GM03348 (cell line): ENCODE measurements at regions not wholly inside any gene's neighbourhood (a gene's known extent, or its start where the extent isn't known, plus 50 kb on each side); places are given as distances from the start of the nearest gene placed in this dataset.
"Not testable (repeated sequence)": the region's sequence is repeated elsewhere in the genome, so short reads cannot be mapped to it uniquely, and the experiment has no call there.

Experiments used
- DNase-seq: peaks from one replicate; pipeline ENCODE4 v3.0.0; 2012; ENCODE audit warnings: low spot score

DNA sequence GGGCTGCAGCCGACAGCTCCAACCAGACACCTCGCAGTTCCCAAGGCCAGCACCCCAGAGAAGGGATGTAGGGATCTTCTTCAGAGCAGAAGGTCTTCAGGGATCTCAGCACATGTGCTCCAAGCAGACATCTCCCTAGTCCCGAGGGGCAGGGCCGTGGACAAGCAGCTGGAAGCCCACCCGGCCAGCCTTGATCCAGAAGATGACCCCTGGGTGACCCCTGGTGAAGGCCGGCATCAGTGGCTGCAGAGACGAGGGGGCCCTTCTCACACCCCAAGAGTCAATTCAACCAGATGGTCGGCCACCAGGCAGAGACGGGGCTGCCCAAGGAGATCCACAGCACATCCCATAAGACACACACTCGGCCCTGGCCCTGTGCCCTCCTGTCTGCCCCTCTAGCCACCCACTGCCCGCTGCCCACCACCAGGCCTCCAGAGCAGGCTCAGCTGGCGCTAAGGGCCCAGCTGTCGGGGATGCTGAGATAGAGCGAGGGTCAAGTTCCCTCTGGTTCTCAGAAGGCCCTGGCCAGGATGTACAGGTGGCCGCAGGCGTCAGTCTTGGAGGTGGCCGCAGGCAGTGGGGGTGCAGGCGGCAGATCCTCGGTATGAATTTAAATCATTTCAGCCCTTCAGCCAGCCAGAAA is 168.3 kb downstream of the BRD1 start:
- DNase-seq: no peak

DNA sequence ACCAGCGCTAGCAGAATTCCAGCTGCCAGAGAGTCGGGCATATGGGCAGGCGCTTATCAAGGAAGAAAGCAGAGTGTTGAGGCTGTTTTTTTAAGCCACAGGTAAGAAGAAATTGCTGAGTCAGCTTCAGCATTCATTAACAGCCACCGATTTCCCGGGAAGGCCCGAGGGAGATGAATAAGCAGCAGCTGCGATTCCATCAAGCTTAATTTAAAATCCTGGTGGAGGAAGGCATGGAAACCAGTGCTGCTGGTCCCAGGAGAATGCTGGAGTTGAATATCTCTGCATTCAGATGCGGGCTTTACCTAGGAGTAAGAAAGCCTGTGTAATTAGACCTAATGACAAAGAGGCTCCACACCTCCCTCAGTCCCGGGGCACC is 168.8 kb downstream of the BRD1 start:
- DNase-seq: no peak

DNA sequence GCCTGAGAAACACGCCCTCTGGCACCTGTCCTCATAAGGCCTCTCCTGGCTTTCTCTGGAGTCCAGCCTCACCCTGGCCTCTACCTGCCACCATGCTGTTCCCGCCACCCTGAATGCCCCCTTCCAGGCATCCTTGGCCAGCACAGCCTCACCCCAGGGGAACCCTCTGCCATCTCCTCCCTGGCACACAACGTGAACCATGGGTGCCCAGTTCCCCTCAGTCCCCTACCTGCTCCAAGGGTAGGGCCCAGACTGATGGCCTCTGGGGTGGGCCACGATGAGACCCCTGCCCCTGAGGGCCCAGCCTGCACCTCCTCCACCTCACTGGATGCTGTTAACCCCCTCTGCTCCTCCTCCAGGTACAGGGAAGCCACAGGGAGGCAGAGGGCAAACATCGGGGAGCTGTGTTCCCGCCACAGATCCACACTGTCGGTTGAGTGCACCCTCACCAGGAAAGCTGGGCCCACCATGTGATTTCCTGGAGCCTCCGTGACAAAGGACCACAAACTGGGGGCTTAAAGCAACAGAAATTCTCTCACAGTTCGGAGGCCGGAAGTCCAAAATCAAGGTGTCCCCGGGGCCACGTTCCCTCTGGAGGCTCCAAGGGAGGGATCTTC is 169.6 kb downstream of the BRD1 start:
- DNase-seq: no peak

DNA sequence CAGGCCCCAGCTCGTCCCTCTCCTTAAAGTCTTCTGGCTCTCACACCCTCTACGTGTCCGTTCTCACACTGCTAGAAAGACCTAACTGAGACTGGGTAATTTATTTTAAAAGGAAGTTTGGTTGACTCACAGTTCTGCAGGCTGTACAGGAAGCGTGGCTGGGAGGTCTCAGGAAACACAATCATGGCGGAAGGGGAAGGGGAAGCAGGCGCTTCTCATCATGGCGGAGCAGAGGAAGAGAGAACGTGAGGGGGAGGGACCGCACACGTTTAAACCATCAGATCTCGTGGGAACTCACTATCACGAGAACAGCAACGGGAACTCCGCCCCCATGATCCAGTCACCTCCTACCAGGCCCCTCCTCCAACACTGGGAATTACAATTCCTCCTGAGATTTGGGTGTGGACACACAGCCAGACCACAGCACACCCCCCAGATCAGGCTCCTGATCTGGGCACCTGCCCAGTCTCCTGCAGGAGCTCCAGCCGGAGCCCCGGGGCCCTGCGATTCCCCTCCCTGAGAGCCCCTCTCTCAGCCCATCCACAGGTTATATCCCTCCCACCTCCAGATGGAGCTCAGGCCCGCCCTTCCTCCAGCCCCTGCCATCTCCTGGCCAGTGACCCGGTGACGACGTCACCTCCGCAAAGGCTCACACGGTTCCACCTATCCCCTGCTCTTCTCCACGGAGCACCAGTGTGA is 170.2 kb downstream of the BRD1 start:
- no peak for DNase-seq

DNA sequence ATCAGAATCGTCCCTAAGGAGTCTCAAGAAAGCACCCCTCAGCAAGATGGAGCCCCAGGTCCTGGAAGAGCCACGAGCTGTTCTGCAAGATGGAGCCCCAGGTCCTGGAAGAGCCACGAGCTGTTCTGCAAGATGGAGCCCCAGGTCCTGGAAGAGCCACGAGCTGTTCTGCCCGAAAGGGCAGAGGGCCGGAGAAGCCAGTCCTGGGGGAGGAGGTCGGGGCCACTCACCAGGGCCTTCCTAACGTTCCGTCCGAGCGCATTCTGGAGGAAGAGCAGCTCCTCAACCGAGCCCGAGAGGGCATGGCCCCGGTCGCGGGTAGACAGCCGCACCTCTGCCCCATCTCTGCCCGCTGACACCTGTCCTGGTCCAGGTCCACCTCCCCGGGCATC is 170.8 kb downstream of the BRD1 start:
- DNase-seq: not testable (repeated sequence)

DNA sequence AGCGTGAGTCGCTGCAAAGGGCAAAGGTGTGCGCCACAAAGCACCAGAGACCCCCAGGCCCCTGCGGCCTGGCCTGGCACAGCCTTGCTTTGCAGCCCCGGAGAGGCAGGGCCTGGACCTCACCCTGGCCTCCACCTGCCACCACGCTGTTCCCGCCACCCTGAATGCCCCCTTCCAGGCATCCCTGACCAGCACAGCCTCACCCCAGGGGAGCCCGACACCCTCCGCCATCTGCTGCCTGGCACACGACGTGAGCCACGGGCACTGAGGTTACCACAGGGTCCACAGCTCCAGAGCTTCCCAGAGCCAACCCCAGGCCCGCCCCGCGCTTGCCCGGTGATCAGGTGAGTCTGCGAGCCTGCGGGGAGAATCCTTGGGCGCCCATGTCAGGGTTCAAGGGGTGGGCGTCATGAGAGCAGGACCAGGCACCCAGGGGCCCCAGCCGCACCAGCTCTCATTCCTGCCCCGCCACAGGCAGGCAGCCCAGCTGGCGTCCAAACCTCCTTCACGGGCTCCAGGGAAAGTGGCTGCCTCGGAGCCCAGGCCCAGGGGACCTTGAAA is 171.3 kb downstream of the BRD1 start:
- DNase-seq: no peak

DNA sequence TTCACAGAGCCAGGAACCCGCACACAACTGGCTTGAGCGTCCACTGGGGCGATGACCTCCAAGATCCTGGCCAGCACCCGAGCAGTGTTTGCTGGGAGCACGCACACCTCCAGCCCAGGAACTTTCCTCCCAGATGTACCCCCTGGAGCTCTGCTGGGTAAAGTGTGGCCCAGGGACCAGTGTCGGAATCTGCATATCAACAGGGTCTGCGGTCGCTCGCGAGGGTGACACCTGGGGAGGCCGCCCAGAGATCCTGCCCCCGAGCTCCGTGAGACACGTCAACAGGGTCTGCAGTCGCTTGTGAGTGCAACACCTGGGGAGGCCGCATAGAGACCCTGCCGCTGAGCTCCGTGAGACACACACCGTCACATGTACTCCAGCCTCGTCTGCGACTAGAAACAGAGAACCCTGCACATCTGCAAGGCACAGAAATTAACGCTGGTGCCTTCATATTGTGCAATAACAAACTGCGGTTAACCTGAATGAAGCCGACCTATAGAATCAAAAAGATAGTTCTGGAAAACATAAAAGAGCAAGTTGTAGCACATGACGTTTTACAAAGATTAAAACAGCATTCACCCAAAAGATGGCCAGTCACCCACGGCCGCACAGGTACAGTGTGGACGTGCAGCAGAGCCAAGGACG is 172.4 kb downstream of the BRD1 start:
- DNase-seq: no peak

DNA sequence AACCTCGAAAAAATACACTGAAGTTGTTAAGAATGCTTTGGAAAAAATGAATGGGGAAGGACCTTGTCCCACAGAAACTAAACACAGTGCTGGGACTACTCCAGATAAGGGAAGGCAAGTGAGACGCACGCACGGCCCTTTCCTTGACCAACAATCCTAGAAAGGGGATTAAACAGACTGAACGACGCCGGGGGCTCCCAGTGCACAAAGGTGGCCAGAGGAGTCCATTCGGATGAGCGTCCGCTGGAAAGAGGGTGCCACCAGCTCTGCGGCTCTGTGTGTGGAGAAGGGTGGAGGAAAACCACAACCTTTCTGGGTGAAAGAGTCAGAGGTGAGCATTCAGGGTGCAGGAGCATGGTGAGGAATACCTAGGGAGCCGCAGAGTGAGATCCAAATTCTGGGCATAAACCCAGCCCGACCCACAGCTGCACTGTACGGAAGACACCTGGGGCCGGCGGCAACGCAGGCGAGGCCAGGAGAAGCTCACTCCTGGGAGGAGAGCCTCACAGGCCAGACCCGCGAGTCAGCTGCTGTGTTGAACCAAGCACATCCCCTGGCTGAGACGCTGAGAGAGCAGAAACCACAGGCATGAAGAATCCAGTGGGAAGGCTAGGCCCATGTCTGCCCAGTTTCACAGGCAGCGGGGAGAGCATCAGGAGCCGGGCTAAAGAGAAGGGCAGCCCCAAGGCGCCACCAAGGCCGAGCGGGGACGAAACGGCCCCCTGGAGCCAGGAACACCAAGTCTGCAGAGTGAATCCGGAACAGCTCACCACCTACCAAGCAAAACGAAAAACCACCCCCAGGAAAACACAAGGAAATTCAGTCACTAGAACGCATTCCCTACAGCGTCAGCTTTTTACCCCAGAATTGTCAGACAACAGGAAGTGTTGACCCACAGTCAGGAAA is 177.1 kb downstream of the BRD1 start:
- DNase-seq: no peak

DNA sequence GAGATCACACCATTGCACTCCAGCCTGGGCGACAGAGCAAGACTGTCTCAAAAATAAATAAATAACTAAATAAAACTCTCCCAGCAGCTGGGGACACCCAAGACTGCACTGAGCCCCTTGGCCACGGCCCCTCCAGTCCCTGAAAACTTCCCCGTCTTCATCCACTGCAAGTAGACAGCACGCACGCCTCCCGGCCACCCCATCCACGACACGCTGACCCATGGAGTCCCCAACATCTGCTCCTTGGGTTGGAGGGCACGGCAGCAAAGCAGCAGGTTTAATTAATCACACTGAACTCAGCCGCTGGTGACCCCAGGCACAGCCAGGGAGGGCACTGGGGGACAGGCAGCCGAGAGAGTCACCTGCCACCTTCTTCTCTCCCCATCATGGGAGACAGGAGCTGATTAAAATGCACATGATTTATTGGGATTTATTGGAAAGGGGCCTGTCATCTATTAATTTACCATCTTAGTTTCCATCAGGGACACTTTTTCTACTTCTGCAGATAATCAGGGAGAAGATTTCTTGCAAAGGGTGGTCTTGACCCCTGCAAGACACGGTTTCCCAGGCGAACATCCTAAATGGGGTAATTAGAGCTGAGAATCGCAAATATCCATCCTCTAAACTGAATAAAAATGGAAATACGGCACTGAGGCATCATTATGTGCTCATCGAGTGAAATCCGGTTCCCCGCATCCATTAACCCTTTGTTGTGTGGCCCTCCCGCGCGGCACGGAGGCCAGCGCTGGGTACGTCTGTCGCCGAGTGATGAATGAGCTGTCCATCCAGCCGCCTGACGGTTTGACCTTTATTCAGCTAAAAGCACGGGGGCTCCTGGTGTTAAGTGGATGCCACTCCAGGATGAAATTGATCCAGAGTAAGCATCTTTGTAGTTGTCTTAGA is 178.3 kb downstream of the BRD1 start:
- DNase-seq: no peak

DNA sequence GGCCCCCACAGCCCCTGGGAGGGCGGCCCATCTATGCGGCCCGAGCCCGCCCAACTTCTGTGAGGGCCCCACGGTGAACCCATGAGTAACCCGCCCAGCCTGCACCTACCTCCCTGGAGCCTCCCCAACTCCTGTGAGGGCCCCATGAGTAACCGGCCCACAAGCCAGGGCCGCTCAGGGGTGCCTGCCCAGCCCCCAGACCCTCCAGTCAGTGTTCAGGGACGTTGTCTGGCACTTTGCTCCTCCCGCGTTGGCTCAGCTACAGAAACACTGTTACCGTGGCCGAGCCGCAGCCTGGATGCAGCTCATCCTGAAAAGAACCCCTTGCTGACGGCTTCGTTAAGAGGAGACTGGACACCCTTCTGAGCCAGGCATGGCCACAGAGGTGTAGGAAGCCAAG is 179.6 kb downstream of the BRD1 start:
- no peak for DNase-seq

DNA sequence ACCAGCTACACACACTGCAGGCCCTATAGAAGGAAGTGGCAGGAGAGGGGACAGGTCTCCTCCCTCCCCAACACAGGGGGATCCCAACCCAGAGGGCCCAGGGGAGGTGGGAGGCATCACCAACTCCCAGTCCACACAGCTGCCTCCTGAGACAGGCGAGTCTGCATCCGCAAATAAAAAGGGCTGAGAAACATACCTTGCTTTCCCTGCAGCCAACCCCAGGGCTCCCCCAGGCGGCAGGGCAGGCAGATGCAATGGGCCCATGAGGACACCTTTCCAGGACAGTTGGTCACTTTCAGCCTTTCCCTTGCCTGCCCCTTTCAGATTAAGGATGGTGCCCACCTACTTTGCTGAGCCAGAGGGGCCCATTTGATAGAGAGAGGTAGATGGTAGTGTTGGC is 180.0 kb downstream of the BRD1 start:
- DNase-seq: no peak

DNA sequence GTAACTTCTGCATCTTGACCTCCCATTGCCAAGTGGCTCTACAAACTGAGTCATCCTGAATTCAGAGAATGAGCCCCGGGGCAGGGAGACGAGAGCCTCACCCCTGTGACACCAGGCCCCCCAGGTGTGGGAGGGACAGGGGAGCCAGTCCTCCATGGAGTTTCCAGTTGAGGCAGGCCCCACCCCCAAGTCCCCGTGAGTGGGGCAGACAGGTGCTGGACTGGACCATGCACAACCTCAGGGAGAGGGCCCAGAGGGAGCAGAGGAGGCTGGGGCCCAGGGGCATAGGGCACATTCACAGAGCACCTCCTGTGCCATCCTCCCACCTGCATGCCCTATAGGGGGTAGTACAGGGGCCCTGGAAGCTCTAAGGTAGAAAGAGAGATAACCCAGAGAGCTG is 180.8 kb downstream of the BRD1 start:
- DNase-seq: no peak

DNA sequence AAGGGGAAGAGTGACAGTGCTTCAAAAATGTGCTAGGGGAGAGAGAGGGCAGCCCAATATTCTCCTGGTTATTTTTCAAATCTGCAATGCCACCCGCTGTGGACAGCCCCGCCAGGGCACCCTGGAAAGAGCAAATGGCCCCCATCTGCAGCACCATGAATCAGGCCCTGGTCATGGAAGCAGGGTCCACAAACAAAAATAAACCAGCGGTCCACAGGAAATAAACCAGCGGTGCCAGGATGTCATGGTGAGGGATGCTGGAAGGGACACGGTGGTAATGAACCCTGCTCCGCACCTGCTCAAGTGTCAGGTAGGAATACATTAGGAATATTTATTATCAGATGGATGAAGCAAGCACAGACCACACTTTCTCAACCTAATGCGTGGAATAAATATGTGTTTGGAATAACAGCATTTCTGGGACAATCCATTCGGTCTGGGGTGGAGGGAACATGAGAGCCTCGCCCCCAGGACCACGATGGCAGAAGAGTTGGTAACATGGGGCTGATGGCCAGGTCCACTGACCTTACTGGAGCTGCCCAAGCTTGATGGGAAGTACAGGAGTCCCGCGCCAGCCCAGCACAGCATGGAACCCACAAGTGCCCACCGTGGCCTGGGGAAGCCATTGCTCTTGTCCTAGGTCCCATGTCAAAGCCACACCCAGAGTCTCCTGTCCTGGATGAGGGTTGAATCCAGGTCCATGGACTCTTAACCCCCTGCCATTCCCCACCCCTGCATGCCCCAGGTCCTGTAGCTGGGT is 181.7 kb downstream of the BRD1 start:
- no peak for DNase-seq

DNA sequence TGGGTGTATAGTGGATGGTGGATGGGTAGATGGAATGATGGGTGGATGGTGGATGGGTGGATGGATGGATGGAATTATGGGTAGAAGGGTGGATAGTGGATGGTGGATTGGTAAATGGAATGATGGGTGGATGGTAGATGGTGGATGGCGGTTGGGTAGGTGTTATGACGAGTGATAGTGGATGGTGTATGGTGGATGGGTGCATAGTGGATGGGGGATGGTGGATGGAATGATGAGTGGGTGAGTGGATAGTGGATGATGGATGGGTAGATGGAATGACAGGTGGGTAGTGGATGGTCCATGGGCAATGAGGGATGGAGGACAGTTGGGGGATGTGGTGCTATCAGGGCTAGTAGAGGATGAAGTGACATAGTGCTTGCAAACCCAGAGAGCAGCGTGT is 182.4 kb downstream of the BRD1 start:
- no peak for DNase-seq

DNA sequence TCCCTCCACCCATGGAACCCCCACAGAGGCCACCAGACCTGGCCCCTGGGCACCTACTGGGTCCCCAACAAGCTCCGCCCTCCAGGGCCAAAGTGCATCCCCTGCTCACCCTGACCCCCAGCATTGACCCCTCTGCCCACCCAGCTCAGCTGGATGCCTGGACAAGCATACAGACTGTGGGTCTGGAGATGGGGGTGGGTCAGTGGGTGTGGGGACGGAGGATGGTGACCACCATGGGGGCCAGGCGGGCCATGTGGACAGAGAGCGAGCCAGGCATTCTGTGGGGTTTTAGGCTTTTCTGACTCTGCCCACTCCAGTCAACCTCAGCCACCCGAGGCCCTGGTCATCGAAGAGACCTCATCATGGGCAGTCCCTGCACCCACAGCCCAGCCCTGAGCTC is 183.7 kb downstream of the BRD1 start:
- DNase-seq: no peak

DNA sequence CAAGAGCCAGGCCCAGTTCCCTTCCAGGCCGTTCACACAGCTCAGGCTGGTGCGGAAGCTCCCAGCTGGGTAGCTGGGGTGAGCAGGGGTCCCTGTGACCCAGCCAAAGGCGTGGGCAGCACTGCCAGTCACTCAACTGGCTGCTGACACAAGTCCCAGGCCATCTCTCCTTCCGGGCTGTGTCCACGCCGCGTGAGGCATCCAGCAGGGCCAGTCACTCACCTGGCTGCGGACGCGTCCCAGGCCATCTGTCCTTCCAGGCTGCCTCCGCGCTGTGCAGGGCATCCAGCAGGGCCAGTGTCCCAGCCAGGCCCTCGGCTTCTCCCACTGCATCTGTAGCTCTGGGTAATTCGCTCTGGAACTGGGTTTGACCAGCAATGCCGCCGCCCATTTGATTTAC is 184.2 kb downstream of the BRD1 start:
- DNase-seq: no peak

DNA sequence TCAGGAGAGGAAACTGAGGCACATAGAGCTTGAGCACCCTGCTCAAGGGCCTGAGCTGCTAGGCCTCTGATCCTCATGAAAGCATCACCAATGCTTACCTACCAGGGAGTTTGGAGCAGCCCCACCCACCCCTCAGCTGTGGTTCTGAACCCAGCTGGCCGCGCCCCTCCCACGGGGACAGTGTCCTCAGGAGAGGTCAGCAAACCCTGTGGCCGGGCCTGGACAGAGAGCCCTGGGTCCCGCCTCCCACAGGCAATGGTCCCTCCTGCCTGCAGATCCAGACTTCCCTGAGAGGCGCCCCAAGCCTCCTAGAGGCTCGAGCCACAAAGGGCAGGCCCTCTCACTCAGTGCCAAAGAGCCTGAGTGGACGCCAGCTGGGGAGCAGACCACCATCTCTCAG is 184.9 kb downstream of the BRD1 start:
- no peak for DNase-seq

DNA sequence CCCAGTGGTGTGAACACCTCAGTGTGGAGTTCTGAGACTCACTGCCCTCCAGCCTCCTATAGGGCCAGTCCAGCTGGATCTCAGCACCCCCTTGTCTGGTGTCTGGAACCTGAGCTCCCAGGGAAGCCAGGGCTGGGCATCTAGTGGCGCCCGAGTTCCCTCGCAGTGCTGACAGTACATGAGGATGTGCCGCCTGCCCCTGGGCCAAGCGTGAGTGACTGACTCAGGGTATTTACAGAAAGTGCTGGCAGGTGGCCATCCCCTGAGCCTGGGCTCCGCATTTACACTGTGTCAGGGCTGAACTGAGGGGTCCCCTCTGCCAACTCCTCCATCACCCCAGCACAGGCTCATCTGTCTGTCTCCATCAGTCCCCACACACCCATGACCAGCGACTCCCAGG is 185.3 kb downstream of the BRD1 start:
- no peak for DNase-seq

DNA sequence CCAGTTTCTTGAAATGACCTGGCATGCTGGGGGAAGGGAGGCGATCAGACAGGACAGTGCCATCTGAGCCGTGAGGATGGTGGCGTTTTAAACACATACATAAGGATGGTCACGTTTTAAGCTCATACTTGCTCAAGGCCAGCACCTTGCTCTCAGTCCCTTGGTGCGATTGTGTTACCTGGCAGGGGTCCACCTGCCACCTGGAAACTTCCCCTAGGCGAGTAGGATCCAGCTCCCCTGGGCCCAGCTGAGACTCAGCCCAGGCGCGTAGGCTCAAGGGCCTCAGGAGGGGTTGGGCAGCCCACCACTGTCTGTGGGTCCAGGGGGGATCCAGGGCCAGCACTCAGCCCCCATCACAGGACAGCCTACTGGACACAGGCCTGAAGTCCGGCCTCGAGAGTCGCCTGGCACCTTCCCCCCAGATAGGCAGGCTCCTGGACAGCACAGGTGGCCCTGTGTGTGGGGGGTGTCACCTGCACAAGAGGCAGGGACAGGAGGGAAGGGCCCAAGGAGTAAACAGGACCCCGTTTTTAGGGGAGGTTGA is 185.8 kb downstream of the BRD1 start:
- no peak for DNase-seq
